ENCODE measurements at regions not wholly inside any gene's neighbourhood (a gene's known extent, or its start where the extent isn't known, plus 50 kb on each side); places are given as distances from the start of the nearest gene placed in this dataset.

DNA sequence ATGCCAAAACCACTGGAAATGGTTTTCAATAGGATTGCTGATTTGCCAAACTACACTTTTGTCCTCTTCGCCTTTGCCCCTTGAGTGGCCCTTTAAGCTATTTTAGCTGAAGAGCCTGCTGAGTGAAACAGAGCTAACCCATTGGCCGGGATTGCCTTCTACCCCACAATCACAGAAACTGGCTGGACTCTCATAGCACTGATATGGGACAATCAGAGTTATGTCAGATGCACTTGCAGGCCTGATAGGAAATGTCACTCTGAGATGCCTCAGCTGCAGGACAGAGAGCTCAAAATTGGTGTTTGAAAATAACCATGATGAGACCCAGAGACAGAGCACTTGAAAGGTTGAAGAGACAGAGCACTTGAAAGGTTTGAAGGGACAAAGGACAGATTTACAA, 354.4 kb downstream of the BRINP2 start:
- H3K4me1 Mint-ChIP-seq, result no peaks in the 10 kb centered on the region
- H3K4me3 Mint-ChIP-seq, result no peak overlapping the region
- no peak overlapping the region for H2AFZ ChIP-seq (ENCODE audit: insufficient read depth, low read depth, low read length, poor library complexity, severe bottlenecking)
- no peak overlapping the region for H3K9ac ChIP-seq (ENCODE audit: low read length)
- no peak overlapping the region for H3K27ac Mint-ChIP-seq
- H3K27ac ChIP-seq (ENCODE audit: low read length in 2 of 2), result no peak overlapping the region
- DNase-seq, result no peak
- no peak overlapping the region for H3K4me2 ChIP-seq (replicated peaks; ENCODE audit: low read depth, low read length, poor library complexity, severe bottlenecking)
- H3K27me3 ChIP-seq (replicated peaks in 1 of 4; ENCODE audit: control extremely low read depth in 1 of 4, control insufficient read depth in 3 of 4, insufficient read depth in 4 of 4, low read length in 3 of 4), result no peaks in the 10 kb centered on the region
- no peaks in the 10 kb centered on the region for H3K9me3 ChIP-seq (ENCODE audit: control extremely low read depth in 1 of 3, control insufficient read depth in 2 of 3, insufficient read depth in 1 of 3, low read length in 2 of 3)
- H3K27me3 Mint-ChIP-seq, result no peaks in the 10 kb centered on the region
- CTCF ChIA-PET, result no interaction called here
- H3K4me3 ChIP-seq (ENCODE audit: control extremely low read depth in 1 of 5, extremely low read depth in 1 of 5, insufficient read depth in 1 of 5, low read depth in 2 of 5, low read length in 4 of 5), result no peak overlapping the region
- no peak for ATAC-seq (ENCODE audit: low read depth)
- H3K4me1 ChIP-seq (ENCODE audit: control insufficient read depth in 2 of 2, insufficient read depth in 2 of 2, low read length in 2 of 2), result no peaks in the 10 kb centered on the region
- peaks cover 2% of the 10 kb centered on the region for H3K9me3 Mint-ChIP-seq (ENCODE audit: insufficient read depth)
- intact Hi-C loops (cut with micrococcal nuclease), result no loop called here
- POLR2A ChIA-PET, result no interaction called here
- TF ChIP-seq, protein P1, sequence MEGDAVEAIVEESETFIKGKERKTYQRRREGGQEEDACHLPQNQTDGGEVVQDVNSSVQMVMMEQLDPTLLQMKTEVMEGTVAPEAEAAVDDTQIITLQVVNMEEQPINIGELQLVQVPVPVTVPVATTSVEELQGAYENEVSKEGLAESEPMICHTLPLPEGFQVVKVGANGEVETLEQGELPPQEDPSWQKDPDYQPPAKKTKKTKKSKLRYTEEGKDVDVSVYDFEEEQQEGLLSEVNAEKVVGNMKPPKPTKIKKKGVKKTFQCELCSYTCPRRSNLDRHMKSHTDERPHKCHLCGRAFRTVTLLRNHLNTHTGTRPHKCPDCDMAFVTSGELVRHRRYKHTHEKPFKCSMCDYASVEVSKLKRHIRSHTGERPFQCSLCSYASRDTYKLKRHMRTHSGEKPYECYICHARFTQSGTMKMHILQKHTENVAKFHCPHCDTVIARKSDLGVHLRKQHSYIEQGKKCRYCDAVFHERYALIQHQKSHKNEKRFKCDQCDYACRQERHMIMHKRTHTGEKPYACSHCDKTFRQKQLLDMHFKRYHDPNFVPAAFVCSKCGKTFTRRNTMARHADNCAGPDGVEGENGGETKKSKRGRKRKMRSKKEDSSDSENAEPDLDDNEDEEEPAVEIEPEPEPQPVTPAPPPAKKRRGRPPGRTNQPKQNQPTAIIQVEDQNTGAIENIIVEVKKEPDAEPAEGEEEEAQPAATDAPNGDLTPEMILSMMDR (IDR thresholded peaks at IDR 0.05), result no peak
- TF ChIP-seq EZH2 (IDR thresholded peaks at IDR 0.05; ENCODE audit: borderline replicate concordance, insufficient read depth, low read depth, low read length, poor library complexity, severe bottlenecking), result no peak
- no peaks in the 10 kb centered on the region for H3K36me3 ChIP-seq (replicated peaks in 1 of 2; ENCODE audit: control extremely low read depth in 1 of 2, control insufficient read depth in 1 of 2, extremely low read depth in 1 of 2, insufficient read depth in 2 of 2, low read length in 1 of 2)
- WGBS (ENCODE audit: insufficient coverage), result 82% methylated on average over 2 of the region's 2 CpGs
- H4K20me1 ChIP-seq (ENCODE audit: control insufficient read depth, insufficient read depth, low read length, poor library complexity, severe bottlenecking), result no peaks in the 10 kb centered on the region
- no peaks in the 10 kb centered on the region for H3K79me2 ChIP-seq (ENCODE audit: control insufficient read depth, insufficient read depth, low read length)

DNA sequence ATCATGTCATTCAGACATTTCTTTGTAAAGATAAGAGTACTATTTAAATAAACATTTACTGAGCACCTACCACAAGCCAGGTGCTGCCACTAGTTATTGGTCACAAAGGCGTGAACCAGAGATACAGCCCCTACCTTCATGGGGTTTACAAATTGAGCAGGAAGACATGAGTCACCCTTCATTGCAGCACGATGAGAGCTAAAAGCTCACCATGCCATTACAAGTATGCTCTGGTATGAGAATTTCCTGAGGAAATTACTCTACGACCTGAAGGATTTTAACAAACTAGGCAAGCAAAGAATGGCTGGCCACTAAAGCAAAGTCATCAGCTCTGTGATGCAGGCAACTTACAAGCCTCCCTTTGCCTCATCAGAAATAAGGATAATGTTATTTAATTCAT, 346.8 kb downstream of the BRINP2 start:
- no peaks in the 10 kb centered on the region for H4K20me1 ChIP-seq (ENCODE audit: control insufficient read depth, insufficient read depth, low read length, poor library complexity, severe bottlenecking)
- H3K79me2 ChIP-seq (ENCODE audit: control insufficient read depth, insufficient read depth, low read length), result no peaks in the 10 kb centered on the region
- H3K36me3 ChIP-seq (replicated peaks in 1 of 2; ENCODE audit: control extremely low read depth in 1 of 2, control insufficient read depth in 1 of 2, extremely low read depth in 1 of 2, insufficient read depth in 2 of 2, low read length in 1 of 2), result no peaks in the 10 kb centered on the region
- Mint-ChIP-seq H3K4me3 (no peak overlapping the region), H3K27ac (no peak overlapping the region), H3K4me1 (no peaks in the 10 kb centered on the region), H3K9me3 (ENCODE audit: insufficient read depth) (peaks cover 2% of the 10 kb centered on the region), H3K27me3 (no peaks in the 10 kb centered on the region)
- H3K4me2 ChIP-seq (replicated peaks; ENCODE audit: low read depth, low read length, poor library complexity, severe bottlenecking), result no peak overlapping the region
- H2AFZ ChIP-seq (ENCODE audit: insufficient read depth, low read depth, low read length, poor library complexity, severe bottlenecking), result no peak overlapping the region
- H3K27ac ChIP-seq (ENCODE audit: low read length in 2 of 2), result no peak overlapping the region
- no peak overlapping the region for H3K9ac ChIP-seq (ENCODE audit: low read length)
- 33% methylated on average over 2 of the region's 3 CpGs for WGBS (ENCODE audit: insufficient coverage)
- ChIA-PET POLR2A (no interaction called here), CTCF (no interaction called here)
- TF ChIP-seq EZH2 (IDR thresholded peaks at IDR 0.05; ENCODE audit: borderline replicate concordance, insufficient read depth, low read depth, low read length, poor library complexity, severe bottlenecking), result no peak
- TF ChIP-seq, protein P1 (IDR thresholded peaks at IDR 0.05), result no peak
- no peak overlapping the region for H3K4me3 ChIP-seq (ENCODE audit: control extremely low read depth in 1 of 5, extremely low read depth in 1 of 5, insufficient read depth in 1 of 5, low read depth in 2 of 5, low read length in 4 of 5)
- H3K4me1 ChIP-seq (ENCODE audit: control insufficient read depth in 2 of 2, insufficient read depth in 2 of 2, low read length in 2 of 2), result no peaks in the 10 kb centered on the region
- no peaks in the 10 kb centered on the region for H3K9me3 ChIP-seq (ENCODE audit: control extremely low read depth in 1 of 3, control insufficient read depth in 2 of 3, insufficient read depth in 1 of 3, low read length in 2 of 3)
- H3K27me3 ChIP-seq (replicated peaks in 1 of 4; ENCODE audit: control extremely low read depth in 1 of 4, control insufficient read depth in 3 of 4, insufficient read depth in 4 of 4, low read length in 3 of 4), result no peaks in the 10 kb centered on the region
- DNase-seq (no peak), ATAC-seq (ENCODE audit: low read depth) (no peak)
- intact Hi-C loops (cut with micrococcal nuclease), result no loop called here

Measured in B cell (primary cell).